GM12872 (cell line): ENCODE measurements at regions not wholly inside any gene's neighbourhood (a gene's known extent, or its start where the extent isn't known, plus 50 kb on each side); places are given as distances from the start of the nearest gene placed in this dataset.

ENCODE experiments used
- CTCF ChIP-seq: IDR thresholded peaks from 3 replicates; pipeline ENCODE4 v1.5.1; 2011; ENCODE audit warnings: low read depth, mild to moderate bottlenecking, low read length, moderate library complexity; ENCODE audit not compliant: insufficient read depth

DNA sequence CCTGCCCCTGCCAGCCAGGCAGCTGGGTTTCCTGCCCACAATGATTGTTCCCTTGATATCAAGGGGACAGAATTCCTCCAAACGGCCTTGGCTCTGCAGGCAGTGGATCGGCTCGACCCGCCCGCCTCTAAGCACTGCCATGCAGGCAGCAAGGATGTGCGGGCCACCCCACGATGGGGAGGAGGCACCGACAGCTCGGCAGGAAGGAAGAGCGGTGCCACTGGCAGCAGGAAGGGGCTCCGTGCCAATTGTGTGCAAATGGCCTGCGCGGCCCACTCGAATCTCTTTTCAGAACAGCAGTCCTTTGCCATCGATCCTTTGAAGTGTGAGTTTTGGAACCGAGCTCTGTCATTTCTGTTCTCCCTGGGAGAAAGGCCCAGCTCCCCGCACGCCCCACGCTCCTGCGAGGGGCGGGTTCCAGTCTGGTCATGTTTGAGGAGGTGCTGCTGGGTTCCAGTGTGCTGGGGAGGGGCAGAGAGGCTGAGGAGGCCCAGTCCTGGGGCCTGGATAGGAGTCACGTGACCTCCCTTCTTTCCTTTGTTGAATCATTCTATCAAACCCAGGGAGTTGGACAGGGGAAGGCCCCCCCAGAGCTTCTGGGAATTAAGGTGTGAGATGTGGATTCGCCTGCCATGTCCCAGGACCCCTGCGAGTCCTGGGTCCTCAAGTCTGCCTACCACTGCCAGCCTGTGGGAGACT is 406.0 kb downstream of the CTTN start:
- no peak for TF ChIP-seq CTCF

GRCh38 chr11:70805243-70805642 is 406.9 kb downstream of the CTTN start:
- no peak for TF ChIP-seq CTCF

- TF ChIP-seq CTCF = no peak
Observed at GRCh38 chr11:70805971-70806370, 407.6 kb downstream of the CTTN start.

DNA sequence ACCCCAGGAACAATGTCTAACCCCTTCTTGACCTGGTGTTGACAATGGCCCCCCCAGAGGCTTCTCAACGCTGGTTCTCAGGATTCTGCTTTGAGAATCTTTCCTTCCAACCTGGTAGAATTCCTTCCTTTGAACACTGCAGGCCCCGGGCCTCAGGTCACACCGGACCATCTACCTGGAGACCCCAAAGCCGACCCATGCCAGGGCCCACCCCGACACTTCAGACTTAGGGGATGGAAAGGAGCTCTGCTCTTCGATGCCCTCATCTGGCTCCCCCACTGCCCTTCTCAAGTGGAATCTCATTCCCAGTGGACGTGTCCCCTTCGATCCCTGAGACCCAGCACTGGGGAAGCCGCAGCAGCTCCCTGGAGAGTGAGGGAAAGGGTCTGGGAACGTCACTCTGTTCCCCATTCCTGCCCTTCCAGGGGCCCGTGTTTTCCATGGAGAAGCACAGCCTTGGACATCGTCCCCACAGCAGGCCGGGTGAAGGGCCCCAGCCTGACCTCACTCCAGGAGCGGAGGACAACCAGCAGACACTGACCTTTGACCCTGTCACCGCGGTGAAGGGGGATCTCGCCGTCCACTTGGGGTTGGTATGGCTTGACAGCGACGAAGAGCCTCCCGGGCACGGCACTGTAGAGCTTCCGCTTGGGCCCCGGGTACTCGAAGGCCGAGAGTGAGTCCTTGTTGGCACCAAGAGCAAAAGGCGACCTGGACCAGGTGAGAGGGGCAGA is 408.3 kb downstream of the CTTN start:
- TF ChIP-seq CTCF = no peak

DNA sequence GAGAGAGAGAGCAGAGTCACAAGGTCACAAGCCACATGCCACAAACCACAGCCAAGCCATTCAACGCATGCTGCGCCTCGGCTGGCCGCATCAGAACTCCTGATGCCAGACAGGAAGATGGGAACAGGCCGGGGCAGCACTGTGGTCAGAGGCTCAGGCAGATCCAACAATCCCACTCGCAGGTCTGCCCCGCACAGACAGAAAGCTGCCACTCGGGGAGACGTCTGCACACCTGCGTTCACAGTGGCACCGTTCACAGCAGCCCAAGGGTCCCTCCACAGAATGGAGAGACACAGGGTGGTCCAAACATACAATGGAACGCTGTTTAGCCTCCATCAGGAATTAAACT is 408.8 kb downstream of the CTTN start:
- no peak for TF ChIP-seq CTCF

DNA sequence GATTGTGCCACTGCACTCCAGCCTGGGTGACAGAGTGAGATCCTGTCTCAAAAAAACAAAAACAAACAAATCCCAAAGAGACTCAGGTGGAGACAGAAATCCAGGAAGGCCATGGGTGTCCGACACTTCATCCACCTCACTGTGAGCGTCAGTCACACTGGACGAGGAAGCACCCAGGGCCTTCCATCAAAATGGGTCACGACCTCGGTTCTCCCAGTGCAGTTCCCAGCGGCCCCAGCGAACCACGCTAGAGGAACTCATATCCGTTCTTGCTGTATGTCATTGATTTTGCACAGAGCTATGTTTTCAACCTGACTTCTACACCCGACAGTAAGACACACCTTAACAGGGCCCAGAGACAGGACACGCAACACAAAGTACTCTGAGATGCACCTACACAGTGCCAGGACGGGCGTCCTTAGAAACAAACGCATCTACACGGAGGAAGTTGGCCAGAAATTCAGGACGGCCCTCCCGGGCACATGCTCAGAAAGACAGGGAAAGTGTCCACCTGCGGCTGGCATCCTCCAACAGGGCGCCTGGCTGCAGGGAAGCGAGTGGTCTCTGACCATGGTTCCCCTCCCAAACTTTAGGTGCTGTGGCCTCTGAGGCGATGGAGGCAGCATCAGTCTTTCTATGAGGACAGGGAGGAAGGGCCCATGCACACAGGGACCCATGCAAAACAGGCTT is 410.5 kb downstream of the CTTN start:
- TF ChIP-seq CTCF = no peak

GRCh38 chr11:70810133-70810532 is 411.8 kb downstream of the CTTN start:
- no peak for TF ChIP-seq CTCF
